Activated CD4-positive, alpha-beta T cell treated with anti-CD3 and anti-CD28 coated beads, Interleukin-2, amount 50 U/mL, for 1 hour (primary cell): ENCODE measurements at regions not wholly inside any gene's neighbourhood (a gene's known extent, or its start where the extent isn't known, plus 50 kb on each side); places are given as distances from the start of the nearest gene placed in this dataset.
"Not testable (repeated sequence)": the region's sequence is repeated elsewhere in the genome, so short reads cannot be mapped to it uniquely, and the experiment has no call there.

ENCODE experiments used
- DNase-seq: peaks from one replicate; pipeline ENCODE4 v3.0.0-alpha.2; 2020

DNA sequence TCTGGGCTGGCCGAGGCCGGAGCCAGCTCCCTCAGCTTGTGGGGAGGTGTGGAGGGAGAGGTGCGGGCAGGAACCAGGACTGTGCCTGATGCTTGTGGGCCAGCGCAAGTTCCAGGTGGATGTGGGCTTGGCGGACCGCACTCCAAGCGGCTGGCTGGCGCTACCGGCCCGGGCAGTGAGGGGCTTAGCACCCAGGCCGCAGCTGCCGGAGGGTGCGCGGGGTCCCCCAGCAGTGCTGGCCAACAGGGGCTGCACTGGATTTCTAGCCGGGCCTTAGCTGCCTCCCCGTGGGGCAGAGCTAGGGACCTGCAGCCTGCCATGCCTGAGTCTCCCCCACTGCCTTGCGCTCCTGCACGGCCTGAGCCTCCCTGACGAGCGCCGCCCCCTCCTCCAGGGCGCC lies 242.8 kb downstream of the CCSER2 start:
- no peak for DNase-seq

DNA sequence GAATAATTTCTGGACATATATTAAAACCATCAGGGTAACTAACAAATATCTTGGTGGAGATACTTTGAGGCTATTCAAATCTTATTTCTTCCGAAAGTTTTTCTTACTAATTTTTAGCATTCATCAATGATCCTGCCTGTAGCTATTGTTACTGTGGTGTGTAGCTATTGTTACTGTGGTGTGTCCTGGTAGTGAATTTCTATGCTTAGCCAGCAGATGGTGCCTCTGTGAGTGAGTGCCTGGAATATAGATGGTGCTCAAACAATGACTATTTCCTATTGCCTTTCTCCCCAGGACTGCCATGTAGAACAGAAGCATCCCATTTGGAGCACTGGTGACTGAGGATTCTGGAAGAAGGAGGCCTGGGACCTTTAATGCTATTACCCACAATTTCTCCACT lies 245.7 kb downstream of the CCSER2 start:
- DNase-seq, result no peak

DNA sequence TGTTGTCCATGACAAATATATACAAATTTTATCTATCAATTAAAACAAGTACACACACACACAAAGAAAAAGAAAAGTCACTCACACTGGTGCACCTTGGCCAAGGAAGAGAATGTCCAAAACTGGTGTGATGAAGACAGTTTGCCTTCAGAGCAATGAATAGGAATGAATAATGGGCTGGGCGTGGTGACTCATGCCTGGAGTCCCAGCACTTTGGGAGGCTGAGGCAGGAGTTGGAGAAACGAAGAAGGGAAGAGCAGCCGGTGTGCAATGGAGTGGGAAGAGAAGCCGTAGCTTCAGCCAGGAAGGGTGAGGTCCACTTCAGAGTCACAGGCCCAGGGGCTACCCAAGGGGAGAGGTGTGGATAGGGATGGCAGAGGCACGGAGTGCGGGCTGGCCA lies 253.6 kb downstream of the CCSER2 start:
- DNase-seq, result no peak

DNA sequence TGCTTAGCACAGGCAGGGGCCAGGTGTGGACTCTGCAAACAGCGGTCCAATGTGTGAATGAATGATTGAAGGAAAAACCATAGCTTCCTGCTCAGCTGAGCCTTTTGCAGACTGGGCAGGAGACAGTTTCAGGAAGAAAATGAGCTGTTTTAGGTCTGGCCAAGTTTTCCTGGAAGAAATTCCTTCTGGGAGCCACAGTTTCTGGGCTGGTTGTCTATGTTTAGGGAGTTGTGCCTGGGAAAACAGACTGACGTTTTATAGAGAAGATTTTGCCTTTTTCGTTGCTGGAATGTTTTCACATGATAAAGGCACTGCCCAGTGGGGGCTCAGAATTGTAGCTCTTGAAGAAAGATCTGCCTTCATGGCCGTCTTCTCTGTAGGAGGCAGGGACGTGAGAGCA lies 255.1 kb downstream of the CCSER2 start:
- DNase-seq, result no peak

DNA sequence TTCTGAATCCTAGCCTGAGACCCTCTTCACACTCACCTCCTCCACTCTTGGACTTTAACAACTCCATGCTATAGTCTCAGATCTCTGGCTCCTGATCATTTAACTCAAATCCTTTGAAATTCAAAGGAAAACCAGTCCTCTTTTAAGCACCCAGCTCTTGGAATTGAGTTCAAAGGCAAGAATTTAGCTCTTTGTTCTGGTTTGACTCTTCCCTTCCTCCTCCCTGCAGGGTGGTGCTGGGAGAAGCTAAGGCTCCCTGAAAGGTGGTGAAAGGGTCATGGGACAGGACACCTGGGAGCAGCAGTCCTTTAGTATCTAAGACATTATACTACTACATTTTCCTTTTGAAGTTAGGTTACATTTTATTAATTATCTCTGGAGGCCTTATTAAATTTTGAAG lies 259.4 kb downstream of the CCSER2 start:
- DNase-seq, result no peak

DNA sequence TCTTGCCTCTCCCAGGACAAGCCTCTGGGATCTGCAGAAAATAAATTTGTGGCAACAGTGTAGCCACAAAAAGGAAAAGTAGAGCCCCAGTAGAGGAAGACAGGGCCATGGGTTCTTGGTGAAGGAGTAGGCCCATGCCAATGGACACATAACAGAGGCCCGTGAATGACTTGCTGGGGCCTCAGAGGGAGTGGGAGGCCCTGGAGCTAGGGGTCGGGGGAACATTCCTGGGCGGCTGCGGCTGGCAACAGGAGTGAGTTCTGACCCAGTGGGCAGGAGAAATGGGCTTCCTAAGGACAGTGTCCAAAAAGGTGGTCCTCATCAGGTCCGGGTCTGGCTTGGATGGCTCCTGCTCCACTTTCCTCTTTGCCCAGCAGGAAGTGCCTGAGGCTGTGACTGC lies 260.0 kb downstream of the CCSER2 start:
- DNase-seq, result no peak

DNA sequence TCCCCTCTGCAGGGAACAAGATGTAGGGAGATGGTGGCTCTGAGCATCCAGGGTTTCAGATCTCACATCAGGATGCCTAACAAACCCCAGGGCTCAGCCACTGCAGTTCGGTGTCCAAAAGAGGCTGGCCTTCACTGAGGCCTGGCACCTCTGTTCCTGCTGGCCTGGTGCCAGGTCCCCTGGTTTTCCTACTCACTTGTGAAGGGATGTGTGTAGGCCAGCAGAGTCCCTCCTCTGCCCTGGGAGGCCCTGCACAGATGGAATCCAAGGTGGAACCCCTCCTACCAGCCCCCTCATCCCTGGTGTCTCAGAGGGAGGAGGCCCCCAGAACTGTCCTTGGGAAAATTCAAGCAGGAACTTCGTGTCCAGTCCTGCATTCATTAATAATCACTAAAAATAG lies 260.6 kb downstream of the CCSER2 start:
- DNase-seq, result no peak

DNA sequence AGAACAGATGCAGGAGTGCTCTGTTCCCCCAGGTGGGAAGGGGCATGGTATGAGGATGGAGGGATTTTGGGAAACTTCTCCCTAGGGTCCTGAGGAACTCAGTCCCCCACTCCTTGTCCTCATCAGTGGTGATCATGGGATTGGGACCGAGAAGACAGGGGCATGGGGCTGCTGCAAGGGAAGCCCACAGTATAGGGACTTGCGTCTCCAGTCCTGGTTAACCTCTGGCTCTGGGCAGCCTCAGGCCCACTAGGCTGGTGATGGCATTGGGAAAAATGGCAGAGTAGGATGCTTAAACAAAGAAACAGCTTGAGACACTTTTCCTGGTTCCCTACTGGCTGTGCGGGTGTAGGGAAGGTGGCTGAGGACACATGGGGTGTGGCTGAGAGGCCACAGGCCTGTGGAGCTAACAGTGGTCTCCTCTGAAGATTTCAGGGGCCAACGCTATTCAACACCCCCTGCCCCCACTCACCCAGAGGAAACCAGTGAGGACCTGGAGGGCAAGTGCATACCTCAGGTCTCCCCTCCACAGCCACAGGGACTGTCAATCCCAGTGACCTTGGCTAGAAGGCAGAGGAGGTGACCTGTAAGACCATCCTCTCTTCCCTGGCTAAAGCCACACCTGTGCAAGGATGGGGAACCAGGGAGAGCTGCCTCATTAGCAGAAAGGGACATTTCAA lies 261.3 kb downstream of the CCSER2 start:
- no peak for DNase-seq

DNA sequence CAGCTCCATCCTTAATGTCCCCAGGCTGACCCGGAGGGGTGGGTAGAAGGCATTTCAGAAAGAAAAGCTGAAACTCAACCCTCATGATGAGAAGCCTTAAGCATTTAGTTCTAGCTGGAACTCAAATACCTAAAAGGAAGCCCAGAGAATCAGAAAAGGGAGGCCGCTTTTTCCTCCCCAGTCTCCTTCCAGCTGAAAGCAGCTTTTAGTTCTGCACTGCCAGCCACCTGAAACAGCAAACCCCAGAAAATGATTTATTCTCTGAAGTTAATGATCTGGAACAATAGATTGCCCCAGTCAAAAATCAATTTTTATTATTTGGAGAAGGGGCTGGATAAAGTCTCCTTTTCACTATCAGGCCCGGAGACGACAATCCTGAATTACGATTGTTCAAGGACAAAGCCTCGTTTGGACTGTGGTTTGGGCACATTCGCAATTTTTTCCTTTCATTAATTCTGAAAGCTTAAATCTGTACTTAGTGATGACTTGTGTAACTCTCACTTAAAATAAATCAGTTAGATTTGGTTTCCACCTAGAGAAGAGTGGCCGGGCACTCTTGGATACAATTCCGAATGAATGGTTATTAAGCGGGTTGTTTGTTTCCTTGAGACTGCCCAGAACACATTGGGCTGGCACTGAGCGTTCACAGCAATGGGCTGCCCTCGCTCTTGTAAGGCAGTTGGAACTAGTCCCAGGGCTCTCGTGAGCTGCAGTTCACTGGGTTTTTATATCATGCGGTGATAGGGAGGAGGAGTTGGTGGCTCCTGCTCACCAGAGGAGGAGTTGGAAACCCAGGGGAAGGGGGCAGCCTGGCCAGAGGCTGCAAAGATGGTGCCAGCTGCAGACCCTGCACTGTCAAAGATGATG lies 262.2 kb downstream of the CCSER2 start:
- no peak for DNase-seq

DNA sequence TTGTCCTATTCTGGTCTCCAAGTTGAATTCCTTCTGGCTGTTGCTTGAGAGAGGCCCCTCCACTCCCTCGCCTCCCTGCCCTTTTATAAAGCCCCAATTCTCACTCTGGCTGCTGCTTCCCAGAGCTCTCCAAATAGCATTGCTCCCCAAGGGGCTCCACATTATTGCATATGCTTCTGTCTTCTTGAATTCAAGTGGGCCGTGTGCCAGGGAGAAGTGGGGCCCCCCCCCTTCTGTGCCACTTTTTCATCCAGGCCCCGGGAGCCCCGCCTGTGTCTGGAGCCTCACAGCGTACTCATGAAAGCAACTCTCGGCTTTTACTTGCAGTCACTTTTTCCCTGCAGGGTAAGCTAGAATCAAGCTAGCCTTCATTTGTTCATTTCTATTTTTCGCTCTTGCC lies 265.1 kb downstream of the CCSER2 start:
- no peak for DNase-seq

DNA sequence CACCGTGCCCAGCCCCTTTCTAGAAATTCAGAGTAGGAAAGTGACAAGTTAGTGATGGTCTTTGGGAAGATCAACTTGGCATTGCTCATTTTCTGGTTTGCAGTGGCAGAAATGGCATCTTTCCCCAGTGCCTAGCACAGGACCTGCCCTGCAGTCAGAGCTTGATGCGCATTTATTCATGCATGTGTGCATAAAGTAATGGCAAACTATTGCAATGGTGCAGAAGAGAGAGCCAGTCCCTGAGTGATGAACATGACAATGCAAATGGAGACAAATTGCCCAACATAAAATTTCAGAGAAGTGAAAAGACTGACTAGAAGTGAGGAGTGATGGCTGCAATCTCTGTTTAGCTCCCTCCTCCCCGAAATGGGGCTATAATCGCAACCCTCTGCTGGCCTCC lies 268.2 kb downstream of the CCSER2 start:
- no peak for DNase-seq

DNA sequence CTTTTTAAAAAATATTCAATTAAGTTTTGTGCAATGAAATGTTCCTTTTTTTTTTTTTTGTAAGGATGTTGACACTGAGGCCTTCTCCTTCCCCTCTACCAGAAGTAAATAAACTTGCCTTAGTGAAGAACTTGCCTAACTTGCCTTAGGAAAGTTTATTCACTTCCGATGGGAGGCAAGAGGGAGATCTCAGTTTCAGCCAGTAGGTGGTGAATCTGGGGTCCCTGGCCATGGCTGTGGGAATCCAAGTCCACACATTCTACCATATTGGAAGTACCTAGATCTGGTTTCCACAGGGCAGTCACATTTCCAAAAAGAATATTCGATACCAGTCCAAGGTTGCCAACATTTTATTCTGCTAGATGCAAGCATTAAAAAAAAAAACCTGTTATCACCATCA lies 270.9 kb downstream of the CCSER2 start:
- DNase-seq, result no peak

DNA sequence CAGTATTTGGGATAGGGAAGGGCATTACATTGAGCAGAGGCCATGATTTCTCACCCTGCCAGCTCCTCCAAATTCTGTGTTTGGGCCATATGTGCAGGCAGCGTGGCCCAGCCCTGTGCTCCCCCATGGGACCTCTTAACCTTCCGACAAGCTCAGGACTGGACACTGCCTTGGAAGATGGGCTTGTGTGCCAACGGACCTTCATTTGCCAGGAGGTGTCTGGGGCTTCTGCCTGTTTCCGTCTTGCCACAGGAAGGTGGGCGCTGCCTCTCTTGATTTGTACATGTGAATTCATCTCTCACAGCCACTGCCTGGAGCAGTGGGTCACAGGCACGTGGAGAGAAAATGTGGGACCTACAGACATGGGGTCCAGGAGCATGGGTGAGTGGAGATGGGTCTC lies 272.6 kb downstream of the CCSER2 start:
- no peak for DNase-seq

DNA sequence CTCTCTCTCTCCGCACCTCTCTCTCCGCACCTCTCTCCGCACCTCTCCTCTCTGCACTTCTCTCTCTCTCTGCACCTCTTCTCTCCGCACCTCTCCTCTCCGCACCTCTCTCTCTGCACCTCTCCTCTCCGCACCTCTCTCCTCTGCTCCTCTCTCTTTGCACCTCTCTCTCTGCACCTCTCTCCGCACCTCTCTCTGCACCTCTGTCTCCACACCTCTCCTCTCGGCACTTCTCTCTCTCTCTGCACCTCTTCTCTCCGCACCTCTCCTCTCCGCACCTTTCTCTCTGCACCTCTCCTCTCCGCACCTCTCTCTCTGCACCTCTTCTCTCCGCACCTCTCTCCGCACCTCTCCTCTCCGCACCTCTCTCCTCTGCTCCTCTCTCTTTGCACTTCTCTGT lies 274.2 kb downstream of the CCSER2 start:
- DNase-seq, result not testable (repeated sequence)

DNA sequence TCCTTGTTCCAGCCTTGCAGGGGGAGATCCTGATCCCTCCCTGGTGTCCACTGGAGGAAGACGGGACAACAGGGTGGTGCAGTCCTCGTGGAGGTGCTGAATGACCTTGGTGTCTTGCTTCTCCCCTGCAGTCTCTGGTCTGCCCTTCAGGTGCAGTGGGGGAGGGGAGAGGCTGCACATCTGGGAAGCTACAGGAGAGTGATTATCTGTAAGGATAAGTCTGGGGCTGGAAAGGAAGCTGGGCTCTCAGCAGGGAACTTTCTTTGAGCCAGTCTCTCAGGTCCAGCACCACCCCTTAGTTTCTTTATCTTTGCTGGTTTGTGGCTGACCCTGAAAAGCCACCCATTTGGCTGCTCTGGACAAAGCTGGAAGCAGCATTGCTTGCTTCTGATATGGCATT lies 275.6 kb downstream of the CCSER2 start:
- DNase-seq, result no peak

DNA sequence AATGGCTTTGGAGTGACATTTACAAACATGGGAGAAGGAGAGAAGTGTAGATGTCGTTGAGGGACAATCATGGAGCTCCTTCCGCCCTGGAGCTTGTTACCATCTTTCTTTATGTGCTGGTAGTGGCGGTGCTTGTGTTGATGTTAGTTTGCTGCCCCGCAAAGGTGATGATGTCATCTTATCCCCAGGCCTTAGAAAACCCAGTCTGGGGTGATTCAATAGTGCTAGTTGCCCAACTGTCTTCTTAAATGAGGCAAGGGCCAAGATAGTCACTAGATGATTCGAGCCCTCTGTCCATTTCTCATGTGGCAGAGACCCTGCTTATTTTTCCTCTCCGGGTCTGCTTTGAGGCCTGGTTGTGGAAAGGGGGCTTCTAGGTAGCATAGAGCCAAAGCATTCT lies 277.4 kb downstream of the CCSER2 start:
- no peak for DNase-seq

DNA sequence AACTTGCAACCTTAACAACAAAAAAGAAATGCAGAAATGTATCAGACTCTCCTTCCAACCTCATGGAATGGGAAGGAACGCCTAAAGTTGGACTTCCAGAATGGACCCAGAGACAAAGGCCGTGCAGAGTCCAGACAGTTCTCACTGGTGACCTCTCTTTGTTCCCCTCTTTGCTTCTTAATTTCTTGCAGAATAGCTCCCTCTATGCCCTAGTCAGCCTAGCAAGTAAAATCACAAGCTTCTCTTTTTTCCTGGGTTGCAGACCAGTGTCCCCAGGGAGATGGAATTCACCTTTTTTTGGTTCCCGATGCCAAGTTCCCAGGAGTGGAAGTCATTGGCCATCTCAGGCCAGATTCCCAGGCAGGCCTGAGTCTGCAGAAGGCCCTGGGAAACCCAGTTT lies 278.0 kb downstream of the CCSER2 start:
- DNase-seq, result no peak

DNA sequence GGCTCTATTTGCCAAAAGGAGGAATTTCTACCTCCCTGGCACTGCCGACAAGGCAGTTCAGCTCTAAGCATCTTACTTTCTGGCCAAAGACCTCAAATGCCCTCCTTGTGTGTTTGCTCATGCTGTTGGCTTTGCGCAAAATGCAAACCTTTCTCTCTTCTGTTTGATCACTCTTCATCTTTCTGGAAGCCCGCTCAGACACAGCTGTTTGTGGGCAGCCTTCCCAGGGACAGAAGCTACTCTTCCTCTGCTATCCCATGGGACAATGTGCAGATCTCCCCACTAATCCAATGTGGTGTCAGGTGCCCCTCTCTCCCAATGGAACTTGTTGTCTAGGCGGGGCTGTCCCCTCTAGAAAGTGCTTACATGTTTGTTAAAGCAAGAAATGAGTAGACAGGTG lies 278.7 kb downstream of the CCSER2 start:
- DNase-seq, result no peak

DNA sequence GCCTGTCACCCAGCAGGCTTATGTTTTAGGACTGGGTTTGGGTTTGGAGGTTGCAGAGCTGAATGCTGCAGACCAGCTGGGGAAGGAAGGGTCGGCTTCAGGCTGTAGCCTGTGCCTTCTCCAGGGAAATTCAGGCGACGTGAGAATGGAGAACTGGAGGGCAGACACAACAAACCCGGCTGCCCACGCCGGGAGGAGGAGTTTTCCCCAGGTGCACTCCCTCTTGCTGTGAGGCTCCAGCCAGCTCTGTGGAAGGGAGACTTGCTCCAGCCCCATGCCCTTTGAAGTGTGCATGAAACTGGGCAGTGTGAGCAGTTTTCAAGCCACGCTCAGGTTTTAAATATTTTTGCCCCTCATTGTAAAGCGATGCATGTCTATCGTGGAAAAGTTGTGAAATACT lies 279.1 kb downstream of the CCSER2 start:
- DNase-seq, result no peak

DNA sequence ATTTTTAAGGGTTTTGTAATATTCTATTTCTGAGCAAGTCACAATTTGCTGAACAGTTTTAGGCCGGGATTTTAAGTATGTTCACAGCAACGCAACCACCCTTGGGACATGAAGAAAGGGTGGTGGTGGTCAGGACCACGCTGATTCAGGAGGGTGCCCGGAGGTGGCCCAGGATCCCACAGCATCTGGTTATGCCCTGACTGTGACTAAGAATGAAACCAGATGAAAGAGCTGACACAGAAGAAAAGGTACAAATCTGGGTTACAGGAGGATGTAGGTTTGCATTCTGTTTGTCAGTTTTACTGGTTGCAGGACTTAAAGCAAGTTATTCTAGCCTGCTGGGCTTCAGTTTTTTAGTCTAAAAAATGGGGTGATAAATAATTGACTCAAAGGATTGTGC lies 279.7 kb downstream of the CCSER2 start:
- DNase-seq, result no peak

DNA sequence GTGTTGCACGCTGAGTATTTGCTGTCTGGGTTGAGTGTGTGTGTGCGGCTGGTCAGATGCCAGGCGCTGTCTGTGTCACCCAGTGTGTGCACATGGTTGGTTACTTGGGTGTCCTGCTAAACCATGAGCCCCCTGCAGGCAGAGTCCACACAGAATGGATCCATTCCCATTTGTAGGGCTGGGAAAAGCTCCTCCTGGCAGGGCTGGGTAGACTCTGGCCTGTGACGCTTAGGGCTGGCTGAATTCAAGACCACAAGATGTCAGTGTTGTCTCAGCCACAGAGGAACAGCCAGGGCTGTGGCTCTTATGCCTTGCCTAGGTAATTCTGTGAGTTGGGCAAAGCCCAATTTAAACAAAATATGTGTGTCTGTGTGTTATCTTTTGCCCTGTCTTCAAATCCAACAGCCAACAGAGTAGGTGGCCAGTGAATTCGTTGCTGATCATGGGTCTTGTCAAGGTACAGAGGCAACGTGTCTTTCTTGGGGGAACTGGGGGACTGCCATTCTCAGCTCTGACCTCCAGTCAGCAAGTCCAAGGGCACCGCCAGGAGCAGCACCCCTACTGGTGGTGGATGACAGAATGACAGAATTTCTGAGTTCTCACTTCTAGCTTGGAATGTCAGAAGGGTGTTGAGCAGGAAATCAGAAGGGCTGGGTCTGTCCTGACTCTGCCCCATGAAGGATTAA lies 285.1 kb downstream of the CCSER2 start:
- DNase-seq, result no peak

DNA sequence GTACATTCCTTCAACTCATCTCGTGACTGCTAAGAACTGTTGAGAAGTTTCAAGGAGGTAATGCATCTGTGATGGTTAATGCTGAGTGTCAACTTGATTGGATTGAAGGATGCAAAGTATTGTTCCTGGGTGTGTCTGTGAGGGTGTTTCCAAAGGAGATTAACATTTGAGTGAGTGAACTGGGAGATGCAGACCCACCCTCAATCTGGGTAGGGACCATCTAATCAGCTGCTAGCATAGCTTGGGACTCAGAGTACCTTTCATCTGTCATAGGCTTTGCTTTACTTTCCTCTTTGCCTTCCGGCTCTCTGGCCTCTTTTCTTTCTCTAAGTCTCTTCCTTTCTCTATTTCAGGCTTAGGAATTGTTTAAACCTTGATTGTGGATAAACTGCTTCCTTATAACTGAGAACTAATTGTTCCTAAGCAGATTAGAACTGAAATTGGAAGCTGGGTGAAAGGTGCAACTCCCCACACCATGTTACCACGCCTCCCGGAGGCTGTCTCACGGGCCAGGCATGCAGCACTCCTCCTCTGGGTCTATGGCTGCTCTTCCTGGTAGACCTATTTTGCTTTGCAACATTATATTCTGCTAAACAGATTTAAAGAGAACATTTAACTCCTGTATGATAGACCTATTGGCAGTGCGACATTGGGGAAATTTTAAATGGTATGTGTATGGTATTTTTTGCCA lies 298.2 kb downstream of the CCSER2 start:
- DNase-seq, result no peak

DNA sequence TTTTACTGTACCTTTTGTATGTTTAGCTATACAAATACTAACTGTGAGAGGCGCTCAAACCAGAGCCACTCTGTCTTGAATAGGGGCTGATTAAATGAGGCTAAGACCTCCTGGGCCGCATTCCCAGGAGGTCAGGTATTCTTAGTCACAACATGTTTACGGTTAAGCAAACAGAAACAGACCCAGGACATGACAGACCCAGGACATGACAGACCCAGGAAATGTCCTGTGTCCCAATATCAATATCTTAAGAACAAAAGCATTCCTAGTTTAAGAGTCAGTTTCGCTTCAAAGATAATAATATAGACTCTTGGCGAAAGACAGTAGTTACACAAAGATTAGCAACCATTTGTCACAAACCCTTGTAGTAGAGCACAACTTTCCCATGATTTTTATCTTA lies 304.5 kb downstream of the CCSER2 start:
- no peak for DNase-seq

DNA sequence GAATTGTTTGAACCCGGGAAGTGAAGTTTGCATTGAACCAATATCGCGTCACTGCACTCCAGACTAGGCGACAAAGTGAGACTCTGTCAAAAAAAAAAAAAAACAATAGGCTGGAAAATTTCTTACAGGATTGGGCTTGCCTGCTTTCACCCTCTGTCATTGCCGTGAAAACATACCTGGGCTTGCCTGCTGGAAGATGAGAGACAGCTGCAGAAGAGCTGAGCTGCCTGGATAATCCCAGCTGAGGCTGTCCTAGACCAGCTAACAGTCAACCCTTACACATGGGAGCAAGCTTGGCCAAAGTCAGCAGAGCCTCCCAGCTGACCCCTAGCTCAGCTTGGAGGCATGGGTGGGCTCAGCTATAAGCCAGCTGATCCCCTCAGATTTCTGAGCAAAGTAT lies 306.2 kb downstream of the CCSER2 start:
- no peak for DNase-seq
